ENCODE measurements at regions not wholly inside any gene's neighbourhood (a gene's known extent, or its start where the extent isn't known, plus 50 kb on each side); places are given as distances from the start of the nearest gene placed in this dataset.

DNA sequence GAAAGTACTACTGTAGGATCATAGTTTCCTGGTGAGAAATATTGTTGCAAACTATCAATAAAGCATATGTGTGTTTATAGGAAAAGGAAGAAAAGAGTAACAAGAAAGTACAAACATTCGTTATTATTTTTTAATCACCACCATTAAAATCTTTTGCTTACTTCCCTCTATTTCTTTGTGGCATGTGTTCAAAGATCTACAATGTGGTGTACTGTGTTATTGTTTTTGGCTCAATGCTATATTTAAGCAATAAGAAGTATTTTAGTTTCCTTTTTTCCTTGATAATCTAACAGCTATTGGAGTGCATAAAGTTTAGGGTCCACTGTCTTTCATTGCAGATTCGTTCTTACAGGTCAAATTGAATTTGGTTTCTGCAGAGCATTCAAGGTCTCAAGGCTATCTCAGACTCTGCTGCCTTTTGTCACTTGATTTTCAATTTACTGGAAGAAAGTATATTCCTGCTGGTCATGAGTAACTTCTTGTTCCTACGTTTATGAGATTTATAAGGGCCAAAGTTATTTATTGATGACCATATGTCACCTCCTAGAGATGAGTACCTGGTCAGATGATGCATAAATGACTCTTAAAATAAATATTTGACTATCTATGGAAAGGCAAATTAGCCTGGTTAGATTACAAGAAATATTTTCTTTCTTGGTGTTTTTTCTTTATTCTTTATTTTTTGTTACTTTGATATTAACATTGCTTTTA is 323.0 kb downstream of the TMEM167A start:
- TF ChIP-seq, protein P1, sequence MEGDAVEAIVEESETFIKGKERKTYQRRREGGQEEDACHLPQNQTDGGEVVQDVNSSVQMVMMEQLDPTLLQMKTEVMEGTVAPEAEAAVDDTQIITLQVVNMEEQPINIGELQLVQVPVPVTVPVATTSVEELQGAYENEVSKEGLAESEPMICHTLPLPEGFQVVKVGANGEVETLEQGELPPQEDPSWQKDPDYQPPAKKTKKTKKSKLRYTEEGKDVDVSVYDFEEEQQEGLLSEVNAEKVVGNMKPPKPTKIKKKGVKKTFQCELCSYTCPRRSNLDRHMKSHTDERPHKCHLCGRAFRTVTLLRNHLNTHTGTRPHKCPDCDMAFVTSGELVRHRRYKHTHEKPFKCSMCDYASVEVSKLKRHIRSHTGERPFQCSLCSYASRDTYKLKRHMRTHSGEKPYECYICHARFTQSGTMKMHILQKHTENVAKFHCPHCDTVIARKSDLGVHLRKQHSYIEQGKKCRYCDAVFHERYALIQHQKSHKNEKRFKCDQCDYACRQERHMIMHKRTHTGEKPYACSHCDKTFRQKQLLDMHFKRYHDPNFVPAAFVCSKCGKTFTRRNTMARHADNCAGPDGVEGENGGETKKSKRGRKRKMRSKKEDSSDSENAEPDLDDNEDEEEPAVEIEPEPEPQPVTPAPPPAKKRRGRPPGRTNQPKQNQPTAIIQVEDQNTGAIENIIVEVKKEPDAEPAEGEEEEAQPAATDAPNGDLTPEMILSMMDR (IDR thresholded peaks at IDR 0.05), result no peak
- TF ChIP-seq POLR2AphosphoS5 (IDR thresholded peaks at IDR 0.05), result no peak
- no peak for TF ChIP-seq POLR2A (IDR thresholded peaks at IDR 0.05)
- TF ChIP-seq EP300 (IDR thresholded peaks at IDR 0.05), result no peak
- WGBS, 2 donors, result 59 to 64% methylated on average over 3 of the region's 3 CpGs
- no peak overlapping the region for H3K4me3 ChIP-seq
- peaks cover 0 to 4% (median 0%) of the 10 kb centered on the region in 4 donors for H3K4me1 ChIP-seq
- ATAC-seq (ENCODE audit: low FRiP score in 2 of 2) (no peak), DNase-seq (no peak)
- H3K27ac ChIP-seq, result no peak overlapping the region
- H3K9me3 ChIP-seq, result peaks cover 0 to 5% (median 0%) of the 10 kb centered on the region in 4 donors
- H3K27me3 ChIP-seq, result no peaks in the 10 kb centered on the region
- H3K36me3 ChIP-seq, result no peaks in the 10 kb centered on the region

DNA sequence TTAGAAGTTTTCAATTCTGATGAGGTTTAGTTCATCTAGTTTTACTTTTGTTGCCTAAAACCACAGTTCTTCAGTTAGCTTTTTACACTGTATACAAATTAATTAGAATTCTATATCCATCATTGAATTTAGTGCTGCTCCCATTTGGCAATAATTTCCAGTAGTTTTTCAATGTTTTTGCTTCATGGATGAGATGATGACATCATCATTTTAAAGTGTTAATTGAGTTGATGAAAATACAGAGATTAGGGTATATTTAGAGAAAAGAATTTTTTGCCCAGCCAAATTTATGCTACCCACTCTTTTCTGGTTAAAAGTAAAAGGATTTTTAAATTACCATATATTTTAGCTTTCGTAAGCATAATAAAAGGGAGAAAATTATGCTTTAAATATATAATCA is 323.8 kb downstream of the TMEM167A start:
- Histone ChIP-seq H3K4me1 (peaks cover 0 to 5% (median 5%) of the 10 kb centered on the region in 4 donors), H3K4me3 (no peak overlapping the region), H3K36me3 (no peaks in the 10 kb centered on the region), H3K27me3 (no peaks in the 10 kb centered on the region), H3K27ac (no peak overlapping the region), H3K9me3 (peaks cover 0 to 5% (median 0%) of the 10 kb centered on the region in 4 donors)
- WGBS, 2 donors, result 92 to 95% methylated on average over 1 of the region's 1 CpG
- ATAC-seq (ENCODE audit: low FRiP score in 2 of 2) (no peak), DNase-seq (no peak)
- no peak for TF ChIP-seq POLR2A (IDR thresholded peaks at IDR 0.05)
- TF ChIP-seq EP300 (IDR thresholded peaks at IDR 0.05), result no peak
- TF ChIP-seq, protein P1 (IDR thresholded peaks at IDR 0.05), result no peak
- no peak for TF ChIP-seq POLR2AphosphoS5 (IDR thresholded peaks at IDR 0.05)

DNA sequence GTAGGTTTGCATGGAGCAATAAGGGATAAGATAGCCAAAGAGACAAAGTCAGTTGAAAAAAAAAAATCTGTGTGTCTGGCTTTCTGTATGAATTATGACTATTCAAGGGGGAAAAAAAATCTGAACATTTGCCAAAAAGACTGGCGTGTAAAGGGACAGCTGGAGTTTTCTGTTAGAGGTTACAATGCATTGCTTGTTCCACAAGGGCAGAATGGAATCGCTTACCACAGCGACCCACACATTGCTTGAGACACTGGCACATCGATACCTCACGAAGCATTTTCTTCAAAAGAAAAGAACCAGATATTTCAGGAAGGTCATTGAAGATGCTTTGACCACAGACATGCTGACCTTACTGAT is 327.8 kb downstream of the TMEM167A start:
- Histone ChIP-seq H3K4me1 (peaks cover 0 to 11% (median 7%) of the 10 kb centered on the region in 4 donors), H3K9me3 (peaks cover 0 to 5% (median 0%) of the 10 kb centered on the region in 4 donors), H3K27me3 (no peaks in the 10 kb centered on the region), H3K27ac (no peak overlapping the region), H3K4me3 (no peak overlapping the region), H3K36me3 (no peaks in the 10 kb centered on the region)
- 24 to 29% methylated on average over 5 of the region's 5 CpGs for WGBS, 2 donors
- TF ChIP-seq POLR2A (IDR thresholded peaks at IDR 0.05) (no peak), EP300 (IDR thresholded peaks at IDR 0.05) (no peak), POLR2AphosphoS5 (IDR thresholded peaks at IDR 0.05) (no peak)
- TF ChIP-seq, protein P1 (IDR thresholded peaks at IDR 0.05), result no peak
- ATAC-seq (ENCODE audit: low FRiP score in 2 of 2) (no peak), DNase-seq (no peak)

DNA sequence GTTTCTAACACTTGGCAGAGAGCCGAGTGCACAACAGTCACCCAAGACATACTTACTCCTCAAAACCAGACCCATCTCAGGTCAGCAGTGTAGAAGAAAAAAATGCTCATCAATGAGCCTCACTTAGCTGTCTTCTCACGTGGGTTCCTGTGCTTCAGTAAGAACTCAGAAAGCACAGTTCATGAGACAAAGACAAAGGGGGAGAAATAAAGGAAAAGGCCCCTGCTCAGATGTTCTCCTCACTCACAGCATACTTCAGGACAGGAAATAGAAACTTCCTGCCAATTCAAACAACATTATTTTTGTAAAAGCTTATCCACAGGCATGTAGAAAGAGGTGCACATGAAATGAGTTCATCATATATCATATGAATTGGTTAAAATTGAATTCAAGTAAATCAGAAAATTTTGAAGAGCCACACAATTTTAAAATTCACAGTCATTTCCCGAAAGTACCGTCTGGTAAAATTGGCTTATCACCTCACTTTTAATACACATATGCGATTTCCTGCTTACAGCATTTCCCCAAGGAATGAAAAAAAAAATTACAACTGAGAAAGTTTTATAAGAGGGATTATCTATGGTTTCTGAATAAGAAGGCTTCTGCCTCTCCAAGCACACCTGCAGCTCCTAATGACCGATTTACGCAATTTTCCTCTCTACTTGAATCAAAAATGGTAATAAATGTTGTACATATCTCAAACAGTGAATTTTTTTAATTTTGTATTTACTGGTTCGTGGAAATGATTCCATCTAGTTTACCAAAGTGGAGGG is 328.3 kb downstream of the TMEM167A start:
- Histone ChIP-seq H3K36me3 (no peaks in the 10 kb centered on the region), H3K4me1 (peaks cover 0 to 11% (median 7%) of the 10 kb centered on the region in 4 donors), H3K27me3 (no peaks in the 10 kb centered on the region), H3K4me3 (no peak overlapping the region), H3K27ac (no peak overlapping the region), H3K9me3 (peaks cover 0 to 5% (median 0%) of the 10 kb centered on the region in 4 donors)
- no peak for ATAC-seq (ENCODE audit: low FRiP score in 2 of 2)
- TF ChIP-seq, protein P1 (IDR thresholded peaks at IDR 0.05), result no peak
- TF ChIP-seq POLR2A (IDR thresholded peaks at IDR 0.05) (no peak), POLR2AphosphoS5 (IDR thresholded peaks at IDR 0.05) (no peak), EP300 (IDR thresholded peaks at IDR 0.05) (no peak)
- 38 to 44% methylated on average over 8 of the region's 8 CpGs for WGBS, 2 donors
- DNase-seq, result no peak

Measured in upper lobe of left lung (tissue), 6 donors.